A673 (cell line): ENCODE measurements at regions not wholly inside any gene's neighbourhood (a gene's known extent, or its start where the extent isn't known, plus 50 kb on each side); places are given as distances from the start of the nearest gene placed in this dataset.

Source experiments
- BruUV-seq: library from RNA; stranded (reverse); fragments of 400-500 nt; replicated peaks from 2 replicates; lab custom pipeline; 2021; lab: Mats Ljungman, UMichigan
- CTCF ChIA-PET: fragments of 300-600 bp; sonication (Branson Sonifier 250); formaldehyde crosslinking; loops from one replicate; lab custom pipeline; 2022; ENCODE audit warnings: antibody characterized with exemption; lab: Charles Lee
- POLR2A ChIA-PET: fragments of 300-600 bp; sonication (Branson Sonifier 250); formaldehyde crosslinking; loops from one replicate; lab custom pipeline; 2022; ENCODE audit warnings: antibody characterized with exemption; ENCODE audit not compliant: low non-redundant PET; lab: Charles Lee
- DNase-seq: peaks from one replicate; pipeline ENCODE4 v3.0.0-alpha.2; 2015; ENCODE audit warnings: low spot score
- H3K27ac ChIP-seq: fragments of 200-600 bp; sonication (generic); 2 replicates; pipeline ENCODE4 v1.5.1; 2016; ENCODE audit warnings: mixed run types, low read depth, mild to moderate bottlenecking, mixed read lengths, antibody characterized with exemption, low read length; ENCODE audit not compliant: poor library complexity, severe bottlenecking
- H3K27me3 ChIP-seq: fragments of 200-600 bp; sonication (generic); replicated peaks from 2 replicates; pipeline ENCODE4 v1.6.1; 2017; ENCODE audit warnings: mixed run types, low read depth, mild to moderate bottlenecking, mixed read lengths, antibody characterized with exemption, low read length; ENCODE audit not compliant: insufficient read depth, poor library complexity
- H3K36me3 ChIP-seq: fragments of 200-600 bp; sonication (generic); 2 replicates; pipeline ENCODE4 v1.6.1; 2016; ENCODE audit warnings: mixed run types, mild to moderate bottlenecking, mixed read lengths, antibody characterized with exemption, low read length; ENCODE audit not compliant: insufficient read depth, poor library complexity, severe bottlenecking
- H3K4me1 ChIP-seq: fragments of 200-600 bp; sonication (generic); 2 replicates; pipeline ENCODE4 v1.6.1; 2017; ENCODE audit warnings: mixed run types, mild to moderate bottlenecking, mixed read lengths, antibody characterized with exemption, low read length; ENCODE audit not compliant: insufficient read depth, poor library complexity, severe bottlenecking
- H3K4me3 ChIP-seq: fragments of 200-600 bp; sonication (generic); 2 replicates; pipeline ENCODE4 v1.5.1; 2016; ENCODE audit warnings: low read depth, mixed run types, mild to moderate bottlenecking, mixed read lengths, low read length; ENCODE audit not compliant: poor library complexity, severe bottlenecking
- H3K9me3 ChIP-seq: fragments of 200-600 bp; sonication (generic); 2 replicates; pipeline ENCODE4 v1.6.1; 2016; ENCODE audit warnings: mixed run types, low read depth, mild to moderate bottlenecking, mixed read lengths, antibody characterized with exemption, low read length; ENCODE audit not compliant: poor library complexity, severe bottlenecking
- CTCF ChIP-seq: fragments of 300-800, 200-600 bp; sonication (generic); conservative IDR thresholded peaks from 2 replicates; pipeline ENCODE4 v1.5.1; 2017; ENCODE audit warnings: low read depth, mild to moderate bottlenecking, antibody characterized with exemption, low read length, moderate library complexity, mixed read lengths
- EZH2 ChIP-seq: fragments of 200-600 bp; sonication (generic); IDR thresholded peaks from 2 replicates; pipeline ENCODE4 v1.6.1; 2017; ENCODE audit warnings: borderline replicate concordance, low read depth, mild to moderate bottlenecking, mixed read lengths, antibody characterized with exemption, low read length; ENCODE audit not compliant: poor library complexity, severe bottlenecking
- intact Hi-C: fragments of 100-400 bp; cut with micrococcal nuclease; formaldehyde crosslinking; loops from one replicate; pipeline ENCODE4 v1.10.0; 2022; ENCODE audit not compliant: unreplicated experiment

GRCh38 chr1:213335084-213335483 is 284.0 kb downstream of the RPS6KC1 start:
- no peaks in the 10 kb centered on the region for H3K36me3 ChIP-seq
- no peaks in the 10 kb centered on the region for H3K9me3 ChIP-seq
- DNase-seq: no peak
- peaks cover 67% of the 10 kb centered on the region for H3K27me3 ChIP-seq
- ChIA-PET CTCF (no interaction called here), POLR2A (no interaction called here)
- no TSS peak for BruUV-seq
- H3K4me1 ChIP-seq: peaks cover 5% of the 10 kb centered on the region
- H3K4me3 ChIP-seq: no peak overlapping the region
- no peak overlapping the region for H3K27ac ChIP-seq
- TF ChIP-seq EZH2: no peak
- TF ChIP-seq CTCF: no peak
- intact Hi-C loops: no loop called here

DNA sequence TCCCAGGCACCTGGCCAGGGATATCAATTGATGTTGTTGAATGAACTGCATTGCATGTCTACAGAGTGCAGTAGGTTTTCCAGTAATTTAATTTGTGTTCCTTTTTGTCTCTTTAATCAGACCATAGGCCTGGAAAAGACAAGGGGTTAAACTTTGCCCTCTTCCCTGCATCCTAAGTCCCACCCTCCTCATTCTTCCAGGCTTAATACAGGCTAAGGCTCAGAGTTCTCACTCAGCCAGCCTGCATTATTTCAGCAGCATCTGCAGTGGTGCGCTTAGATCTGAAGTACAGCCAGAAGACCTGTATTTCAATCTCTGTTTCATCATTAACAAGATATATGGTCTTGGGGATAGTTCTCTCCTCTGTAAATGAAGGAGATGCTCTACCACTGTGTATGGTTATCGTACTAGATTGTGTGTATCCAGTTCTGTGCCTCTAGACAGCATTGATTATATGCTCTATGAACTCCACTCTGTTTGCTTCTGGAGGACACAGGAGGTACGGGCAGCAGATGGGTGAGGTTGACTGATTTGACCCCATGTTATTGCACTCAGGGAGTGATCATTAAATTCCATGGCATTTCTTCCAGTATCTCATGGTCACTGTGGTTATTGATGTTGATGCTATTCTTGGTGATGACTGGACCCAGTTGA is 286.1 kb downstream of the RPS6KC1 start:
- no TSS peak for BruUV-seq
- no peak for DNase-seq
- H3K9me3 ChIP-seq: no peaks in the 10 kb centered on the region

DNA sequence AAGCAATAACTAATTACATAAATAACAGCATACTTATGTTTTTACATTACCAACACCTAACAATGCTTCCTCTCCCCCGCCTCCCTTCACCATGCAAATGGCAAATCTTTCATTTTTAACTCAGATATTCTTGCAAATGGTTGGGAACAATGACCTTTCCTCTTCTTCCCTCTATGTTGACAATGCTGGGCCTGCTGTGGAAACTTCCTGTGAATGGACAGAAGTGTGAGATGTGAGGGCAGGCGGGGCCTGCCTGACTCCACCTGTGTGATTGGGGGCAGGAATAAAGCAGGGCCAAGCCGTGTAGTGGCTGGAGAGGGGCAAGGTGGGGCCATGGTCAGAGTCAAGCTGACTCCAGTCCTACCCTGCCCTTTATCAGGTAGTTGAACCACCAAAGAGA is 289.6 kb downstream of the RPS6KC1 start:
- no peak for TF ChIP-seq CTCF
- TF ChIP-seq EZH2: no peak
- Histone ChIP-seq H3K36me3 (no peaks in the 10 kb centered on the region), H3K4me1 (peaks cover under 1% of the 10 kb centered on the region), H3K9me3 (no peaks in the 10 kb centered on the region), H3K27ac (no peak overlapping the region), H3K27me3 (peaks cover 77% of the 10 kb centered on the region), H3K4me3 (no peak overlapping the region)
- CTCF ChIA-PET: no interaction called here
- intact Hi-C loops: no loop called here
- no peak for DNase-seq
- BruUV-seq: no TSS peak
- POLR2A ChIA-PET: no interaction called here

More for the DNA sequence above, 286.1 kb downstream of the RPS6KC1 start:
- H3K27ac ChIP-seq: no peak overlapping the region
- intact Hi-C loops: no loop called here
- POLR2A ChIA-PET: no interaction called here
- CTCF ChIA-PET: no interaction called here
- H3K4me3 ChIP-seq: no peak overlapping the region
- peaks cover 5% of the 10 kb centered on the region for H3K4me1 ChIP-seq
- peaks cover 67% of the 10 kb centered on the region for H3K27me3 ChIP-seq
- H3K36me3 ChIP-seq: no peaks in the 10 kb centered on the region
- no peak for TF ChIP-seq EZH2
- TF ChIP-seq CTCF: no peak
